ENCODE measurements at regions not wholly inside any gene's neighbourhood (a gene's known extent, or its start where the extent isn't known, plus 50 kb on each side); places are given as distances from the start of the nearest gene placed in this dataset.
A peak's percentile ranks its signal among the peaks of the same experiment; 100 is the strongest.

- no peak for TF ChIP-seq CTCF (IDR thresholded peaks at IDR 0.05; ENCODE audit: low read depth, low read length)
- Histone ChIP-seq H3K9me3 (ENCODE audit: control insufficient read depth, insufficient read depth, low read length) (peaks cover 7% of the 10 kb centered on the region), H3K4me3 (ENCODE audit: low read depth, low read length) (no peak overlapping the region), H3K27me3 (ENCODE audit: control insufficient read depth, insufficient read depth, low read length) (no peaks in the 10 kb centered on the region), H3K27ac (ENCODE audit: low read depth, low read length) (no peak overlapping the region)
- ChIA-PET POLR2A (interaction anchor here (0.7 kb wide), 2 partner anchors 8 to 796 kb away, joined by 5 read pairs; no protein-coding TSS in a partner anchor), CTCF (interaction anchor here (0.7 to 1.2 kb wide), 3 partner anchors 11 to 1058 kb away, joined by 4 to 5 read pairs (median 4); no protein-coding TSS in a partner anchor)
- no peak for DNase-seq (ENCODE audit: low read depth, low spot score)
These were observed 131.9 kb upstream of the DDHD1 start for GRCh38 chr14:53285064-53285463.

- no peaks in the 10 kb centered on the region for H3K27me3 ChIP-seq (ENCODE audit: control insufficient read depth, insufficient read depth, low read length)
- H3K27ac ChIP-seq (ENCODE audit: low read depth, low read length) = peak overlapping the region; percentile 70
- ChIA-PET CTCF (interaction anchor here (1.3 to 3.9 kb wide), 2 partner anchors 17 to 1069 kb away, joined by 3 to 22 read pairs; no protein-coding TSS in a partner anchor), POLR2A (no interaction called here)
- no peak for TF ChIP-seq CTCF (IDR thresholded peaks at IDR 0.05; ENCODE audit: low read depth, low read length)
- no peak overlapping the region for H3K4me3 ChIP-seq (ENCODE audit: low read depth, low read length)
- H3K9me3 ChIP-seq (ENCODE audit: control insufficient read depth, insufficient read depth, low read length) = peaks cover 4% of the 10 kb centered on the region
- peak; percentile 45 for DNase-seq (ENCODE audit: low read depth, low spot score)
These were observed 125.7 kb upstream of the DDHD1 start for GRCh38 chr14:53278602-53279506.

- ChIA-PET CTCF (interaction anchor here (1.9 kb wide), 1 partner anchor 22 kb away, joined by 6 read pairs; no protein-coding TSS in a partner anchor), POLR2A (no interaction called here)
- Histone ChIP-seq H3K9me3 (ENCODE audit: control insufficient read depth, insufficient read depth, low read length) (0 out of 2 replicates have a peak, but pooled peaks cover 3% of the 10 kb centered on the region), H3K4me3 (ENCODE audit: low read depth, low read length) (no peak overlapping the region), H3K27me3 (ENCODE audit: control insufficient read depth, insufficient read depth, low read length) (no peaks in the 10 kb centered on the region), H3K27ac (ENCODE audit: low read depth, low read length) (no peak overlapping the region)
- DNase-seq (ENCODE audit: low read depth, low spot score) = no peak
- TF ChIP-seq CTCF (IDR thresholded peaks at IDR 0.05; ENCODE audit: low read depth, low read length) = no peak
These were observed 120.5 kb upstream of the DDHD1 start for GRCh38 chr14:53273671-53274072.

GRCh38 chr14:53265025-53265424 lies 111.9 kb upstream of the DDHD1 start:
- Histone ChIP-seq H3K27ac (ENCODE audit: low read depth, low read length) (no peak overlapping the region), H3K4me3 (ENCODE audit: low read depth, low read length) (no peak overlapping the region), H3K9me3 (ENCODE audit: control insufficient read depth, insufficient read depth, low read length) (no peaks in the 10 kb centered on the region), H3K27me3 (ENCODE audit: control insufficient read depth, insufficient read depth, low read length) (no peaks in the 10 kb centered on the region)
- DNase-seq (ENCODE audit: low read depth, low spot score) = no peak
- no peak for TF ChIP-seq CTCF (IDR thresholded peaks at IDR 0.05; ENCODE audit: low read depth, low read length)
- POLR2A ChIA-PET = no interaction called here
- CTCF ChIA-PET = no interaction called here

GRCh38 chr14:53260928-53261327 lies 107.8 kb upstream of the DDHD1 start:
- ChIA-PET CTCF (no interaction called here), POLR2A (interaction anchor here (0.7 kb wide), 1 partner anchor 11 kb away, joined by 3 read pairs; no protein-coding TSS in a partner anchor)
- Histone ChIP-seq H3K9me3 (ENCODE audit: control insufficient read depth, insufficient read depth, low read length) (no peaks in the 10 kb centered on the region), H3K27ac (ENCODE audit: low read depth, low read length) (no peak overlapping the region), H3K4me3 (ENCODE audit: low read depth, low read length) (no peak overlapping the region), H3K27me3 (ENCODE audit: control insufficient read depth, insufficient read depth, low read length) (no peaks in the 10 kb centered on the region)
- no peak for DNase-seq (ENCODE audit: low read depth, low spot score)
- no peak for TF ChIP-seq CTCF (IDR thresholded peaks at IDR 0.05; ENCODE audit: low read depth, low read length)
